Stomach (tissue), 8 donors: ENCODE measurements at regions not wholly inside any gene's neighbourhood (a gene's known extent, or its start where the extent isn't known, plus 50 kb on each side); places are given as distances from the start of the nearest gene placed in this dataset.

Source experiments
- DNase-seq, 2 donors: peaks; one replicate each; pipeline versions ENCODE4 v3.0.0 to v3.0.0-alpha.2; 2013 to 2019
- H3K27ac ChIP-seq, 5 donors: fragments of 200-600 bp in 4 of 5; sonication (generic) in 4 of 5; one replicate each; pipeline ENCODE4 v1.5.1; 2013 to 2019; ENCODE audit warnings: mild to moderate bottlenecking in 1 of 5, moderate library complexity in 1 of 5
- H3K27me3 ChIP-seq, 3 donors: fragments of 200-600 bp; sonication (generic); one replicate each; pipeline ENCODE4 v1.5.1; 2017 to 2019; ENCODE audit warnings: mixed run types in 1 of 3
- H3K36me3 ChIP-seq, 4 donors: fragments of 200-600 bp; sonication (generic); 1 replicate in 3 of 4; 2 replicates in 1 of 4; pipeline ENCODE4 v1.5.1; 2016 to 2019
- H3K4me1 ChIP-seq, 4 donors: fragments of 200-600 bp; sonication (generic); one replicate each; pipeline ENCODE4 v1.5.1; 2016 to 2019
- H3K4me3 ChIP-seq, 4 donors: fragments of 200-600 bp; sonication (generic) in 3 of 4; one replicate each; pipeline ENCODE4 v1.5.1; 2016 to 2019; ENCODE audit warnings: mild to moderate bottlenecking in 1 of 4
- H3K9me3 ChIP-seq, 4 donors: fragments of 200-600 bp; sonication (generic); one replicate each; pipeline ENCODE4 v1.5.1; 2016 to 2019
- CTCF ChIP-seq, 7 experiments: fragments of 450-650 bp in 4 of 7; fragments of 200-600 bp in 3 of 7; sonication (generic) in 3 of 7; IDR thresholded peaks; one replicate each; pipeline ENCODE4 v1.5.1; 2016 to 2019; ENCODE audit warnings: antibody characterized with exemption in 7 of 7, control low read depth in 2 of 7, mild to moderate bottlenecking in 1 of 7
- EP300 ChIP-seq: sonication (generic); formaldehyde crosslinking; IDR thresholded peaks from one replicate; pipeline ENCODE4 v1.6.1; 2017; ENCODE audit warnings: antibody characterized with exemption
- POLR2A ChIP-seq, 4 donors: fragments of 450-650 bp; IDR thresholded peaks; one replicate each; pipeline ENCODE4 v1.6.1; 2016; ENCODE audit warnings: antibody characterized with exemption in 4 of 4, control low read depth in 2 of 4, mild to moderate bottlenecking in 1 of 4, moderate library complexity in 1 of 4
- POLR2AphosphoS5 ChIP-seq, 3 donors: sonication (generic); formaldehyde crosslinking; IDR thresholded peaks; one replicate each; pipeline ENCODE4 v1.6.1; 2016; ENCODE audit warnings: antibody characterized with exemption in 3 of 3
- WGBS, 5 donors: extraction: QIAGEN DNeasy Blood & Tissue Kit in 3 of 5; methylation state at CpG; one replicate each; pipeline versions ENCODE4 v1.1.5 to v1.1.7; 2013 to 2018; 5-methylcytosine and 5-hydroxymethylcytosine counted together
- intact Hi-C: fragments of 100-400 bp; cut with DNase I; formaldehyde crosslinking; loops from one replicate; pipeline ENCODE4 v1.15.1; 2023; ENCODE audit warnings: low total_unique reads
- donor health status: healthy with polysubstance abuse.
- donor health status: Bipolar disorder and iron deficiency.
- donor health status: healthy.

GRCh38 chr12:68429696-68430095 is 97.5 kb upstream of the MDM1 start:
- Histone ChIP-seq H3K27me3 (no peaks in the 10 kb centered on the region), H3K4me1 (peaks cover 0 to 30% (median 13%) of the 10 kb centered on the region in 4 donors), H3K36me3 (no peaks in the 10 kb centered on the region), H3K27ac (peak overlapping the region in 2 of 5 donors; percentile 12 to 32), H3K9me3 (no peaks in the 10 kb centered on the region), H3K4me3 (no peak overlapping the region)
- no peak for DNase-seq
- intact Hi-C loops: no loop called here
- WGBS, 5 donors: 60 to 79% (median 72%) methylated on average over 4 of the region's 4 CpGs
- TF ChIP-seq CTCF (IDR thresholded peaks at IDR 0.05) (no peak), POLR2A (IDR thresholded peaks at IDR 0.05) (no peak), POLR2AphosphoS5 (IDR thresholded peaks at IDR 0.05) (no peak), EP300 (no peak)

GRCh38 chr12:68431786-68432185 is 99.6 kb upstream of the MDM1 start:
- intact Hi-C loops: no loop called here
- 83 to 87% (median 86%) methylated on average over 6 of the region's 6 CpGs for WGBS, 5 donors

GRCh38 chr12:68432622-68433021 is 100.5 kb upstream of the MDM1 start:
- H3K4me3 ChIP-seq: no peak overlapping the region
- no peak for TF ChIP-seq CTCF (IDR thresholded peaks at IDR 0.05)
- TF ChIP-seq EP300: no peak
- no peak for TF ChIP-seq POLR2A (IDR thresholded peaks at IDR 0.05)
- TF ChIP-seq POLR2AphosphoS5 (IDR thresholded peaks at IDR 0.05): no peak
- H3K4me1 ChIP-seq: peaks cover 0 to 30% (median 16%) of the 10 kb centered on the region in 4 donors
- H3K36me3 ChIP-seq: no peaks in the 10 kb centered on the region
- DNase-seq: no peak
- intact Hi-C loops: no loop called here
- H3K27me3 ChIP-seq: no peaks in the 10 kb centered on the region
- H3K9me3 ChIP-seq: peaks cover 0 to 5% (median 0%) of the 10 kb centered on the region in 4 donors
- no peak overlapping the region for H3K27ac ChIP-seq

More at GRCh38 chr12:68431786-68432185, 99.6 kb upstream of the MDM1 start:
- no peaks in the 10 kb centered on the region for H3K36me3 ChIP-seq
- H3K27ac ChIP-seq: no peak overlapping the region
- H3K4me1 ChIP-seq: peaks cover 0 to 30% (median 16%) of the 10 kb centered on the region in 4 donors
- no peak for DNase-seq
- TF ChIP-seq POLR2AphosphoS5 (IDR thresholded peaks at IDR 0.05) (no peak), CTCF (IDR thresholded peaks at IDR 0.05) (no peak), POLR2A (IDR thresholded peaks at IDR 0.05) (no peak), EP300 (no peak)
- peaks cover 0 to 5% (median 0%) of the 10 kb centered on the region in 4 donors for H3K9me3 ChIP-seq
- H3K4me3 ChIP-seq: no peak overlapping the region
- no peaks in the 10 kb centered on the region for H3K27me3 ChIP-seq

- Histone ChIP-seq H3K27me3 (no peaks in the 10 kb centered on the region), H3K4me1 (peaks cover 0 to 15% (median 5%) of the 10 kb centered on the region in 4 donors), H3K36me3 (no peaks in the 10 kb centered on the region), H3K4me3 (no peak overlapping the region), H3K9me3 (peaks cover 0 to 5% (median 0%) of the 10 kb centered on the region in 4 donors), H3K27ac (no peak overlapping the region)
- DNase-seq: no peak
- 91 to 99% (median 95%) methylated on average over 2 of the region's 2 CpGs for WGBS, 5 donors
- TF ChIP-seq POLR2AphosphoS5 (IDR thresholded peaks at IDR 0.05) (no peak), POLR2A (IDR thresholded peaks at IDR 0.05) (no peak), EP300 (no peak), CTCF (IDR thresholded peaks at IDR 0.05) (no peak)
- intact Hi-C loops: no loop called here
Measured at GRCh38 chr12:68434391-68435298, 102.5 kb upstream of the MDM1 start.
